ENCODE measurements at regions not wholly inside any gene's neighbourhood (a gene's known extent, or its start where the extent isn't known, plus 50 kb on each side); places are given as distances from the start of the nearest gene placed in this dataset.

DNA sequence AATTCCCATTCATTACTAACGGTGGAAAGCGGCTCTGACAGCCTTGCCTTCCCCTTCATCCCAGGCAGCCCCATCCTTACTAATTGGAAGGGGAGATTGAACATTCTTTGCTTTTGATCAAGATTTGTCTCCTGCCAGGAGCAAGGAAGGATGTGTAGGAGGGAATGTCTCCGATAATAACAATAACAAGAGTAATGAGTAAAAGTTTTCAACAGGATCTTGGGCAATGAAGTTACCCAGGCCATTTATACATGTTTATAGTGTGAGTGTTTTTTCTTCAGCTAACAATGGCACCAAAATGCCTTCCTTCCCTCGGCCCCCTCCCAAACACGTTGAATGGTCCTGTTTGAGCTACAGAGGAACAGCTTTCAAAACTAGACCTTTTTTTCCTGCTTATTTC is 83.8 kb downstream of the GATA6 start:
- Histone ChIP-seq H3K27me3 (no peaks in the 10 kb centered on the region), H3K4me3 (no peak overlapping the region), H3K36me3 (no peaks in the 10 kb centered on the region), H3K9me3 (no peaks in the 10 kb centered on the region), H3K27ac (peak overlapping the region; percentile 16 to 52), H3K4me1 (no peaks in the 10 kb centered on the region)
- no peak for DNase-seq
- TF ChIP-seq POLR2A (IDR thresholded peaks at IDR 0.05) = no peak
- TF ChIP-seq, protein P1, sequence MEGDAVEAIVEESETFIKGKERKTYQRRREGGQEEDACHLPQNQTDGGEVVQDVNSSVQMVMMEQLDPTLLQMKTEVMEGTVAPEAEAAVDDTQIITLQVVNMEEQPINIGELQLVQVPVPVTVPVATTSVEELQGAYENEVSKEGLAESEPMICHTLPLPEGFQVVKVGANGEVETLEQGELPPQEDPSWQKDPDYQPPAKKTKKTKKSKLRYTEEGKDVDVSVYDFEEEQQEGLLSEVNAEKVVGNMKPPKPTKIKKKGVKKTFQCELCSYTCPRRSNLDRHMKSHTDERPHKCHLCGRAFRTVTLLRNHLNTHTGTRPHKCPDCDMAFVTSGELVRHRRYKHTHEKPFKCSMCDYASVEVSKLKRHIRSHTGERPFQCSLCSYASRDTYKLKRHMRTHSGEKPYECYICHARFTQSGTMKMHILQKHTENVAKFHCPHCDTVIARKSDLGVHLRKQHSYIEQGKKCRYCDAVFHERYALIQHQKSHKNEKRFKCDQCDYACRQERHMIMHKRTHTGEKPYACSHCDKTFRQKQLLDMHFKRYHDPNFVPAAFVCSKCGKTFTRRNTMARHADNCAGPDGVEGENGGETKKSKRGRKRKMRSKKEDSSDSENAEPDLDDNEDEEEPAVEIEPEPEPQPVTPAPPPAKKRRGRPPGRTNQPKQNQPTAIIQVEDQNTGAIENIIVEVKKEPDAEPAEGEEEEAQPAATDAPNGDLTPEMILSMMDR (IDR thresholded peaks at IDR 0.05) = no peak
- intact Hi-C loops (cut with DNase I; ENCODE audit: low total_unique reads) = no loop called here

All from uterus (tissue), 3 donors.